ENCODE measurements at regions not wholly inside any gene's neighbourhood (a gene's known extent, or its start where the extent isn't known, plus 50 kb on each side); places are given as distances from the start of the nearest gene placed in this dataset.

- TF ChIP-seq, protein P1, sequence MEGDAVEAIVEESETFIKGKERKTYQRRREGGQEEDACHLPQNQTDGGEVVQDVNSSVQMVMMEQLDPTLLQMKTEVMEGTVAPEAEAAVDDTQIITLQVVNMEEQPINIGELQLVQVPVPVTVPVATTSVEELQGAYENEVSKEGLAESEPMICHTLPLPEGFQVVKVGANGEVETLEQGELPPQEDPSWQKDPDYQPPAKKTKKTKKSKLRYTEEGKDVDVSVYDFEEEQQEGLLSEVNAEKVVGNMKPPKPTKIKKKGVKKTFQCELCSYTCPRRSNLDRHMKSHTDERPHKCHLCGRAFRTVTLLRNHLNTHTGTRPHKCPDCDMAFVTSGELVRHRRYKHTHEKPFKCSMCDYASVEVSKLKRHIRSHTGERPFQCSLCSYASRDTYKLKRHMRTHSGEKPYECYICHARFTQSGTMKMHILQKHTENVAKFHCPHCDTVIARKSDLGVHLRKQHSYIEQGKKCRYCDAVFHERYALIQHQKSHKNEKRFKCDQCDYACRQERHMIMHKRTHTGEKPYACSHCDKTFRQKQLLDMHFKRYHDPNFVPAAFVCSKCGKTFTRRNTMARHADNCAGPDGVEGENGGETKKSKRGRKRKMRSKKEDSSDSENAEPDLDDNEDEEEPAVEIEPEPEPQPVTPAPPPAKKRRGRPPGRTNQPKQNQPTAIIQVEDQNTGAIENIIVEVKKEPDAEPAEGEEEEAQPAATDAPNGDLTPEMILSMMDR (IDR thresholded peaks at IDR 0.05): no peak
- no peak for TF ChIP-seq POLR2A (IDR thresholded peaks at IDR 0.05)
These were observed 177.0 kb downstream of the RBM46 start for GRCh38 chr4:154958121-154958520.

Data from uterus (tissue), 2 donors.